Sigmoid colon (tissue), 6 donors: ENCODE measurements at regions not wholly inside any gene's neighbourhood (a gene's known extent, or its start where the extent isn't known, plus 50 kb on each side); places are given as distances from the start of the nearest gene placed in this dataset.
"Not testable (repeated sequence)": the region's sequence is repeated elsewhere in the genome, so short reads cannot be mapped to it uniquely, and the experiment has no call there.

Experiments used
- DNase-seq: peaks from one replicate; pipeline ENCODE4 v3.0.0-alpha.2; 2019
- H3K27ac ChIP-seq, 4 donors: fragments of 200-600 bp; sonication (generic); one replicate each; pipeline ENCODE4 v1.5.1; 2016 to 2019; ENCODE audit warnings: mild to moderate bottlenecking in 1 of 4
- H3K27me3 ChIP-seq, 3 donors: fragments of 200-600 bp; sonication (generic); one replicate each; pipeline ENCODE4 v1.5.1; 2019; ENCODE audit warnings: mild to moderate bottlenecking in 1 of 3
- H3K36me3 ChIP-seq, 4 donors: fragments of 200-600 bp; sonication (generic); one replicate each; pipeline ENCODE4 v1.5.1; 2016 to 2019
- H3K4me1 ChIP-seq, 4 donors: fragments of 200-600 bp; sonication (generic); one replicate each; pipeline ENCODE4 v1.5.1; 2017 to 2019
- H3K4me3 ChIP-seq, 4 donors: fragments of 200-600 bp; sonication (generic); one replicate each; pipeline ENCODE4 v1.5.1; 2017 to 2019; ENCODE audit warnings: mild to moderate bottlenecking in 2 of 4, moderate library complexity in 1 of 4
- H3K9me3 ChIP-seq, 4 donors: fragments of 200-600 bp in 3 of 4; sonication (generic) in 3 of 4; one replicate each; pipeline versions ENCODE4 v1.5.1 to v1.6.1; 2013 to 2019
- CTCF ChIP-seq, 4 experiments: fragments of 450-650 bp in 3 of 4; fragments of 200-600 bp in 1 of 4; IDR thresholded peaks; one replicate each; pipeline ENCODE4 v1.5.1; 2016 to 2019; ENCODE audit warnings: antibody characterized with exemption in 4 of 4, mild to moderate bottlenecking in 3 of 4, moderate library complexity in 2 of 4
- EP300 ChIP-seq, 4 donors: sonication (generic); formaldehyde crosslinking; IDR thresholded peaks; one replicate each; pipeline ENCODE4 v1.6.1; 2017; ENCODE audit warnings: antibody characterized with exemption in 4 of 4
- POLR2A ChIP-seq, 2 donors: fragments of 450-650 bp; IDR thresholded peaks; one replicate each; pipeline ENCODE4 v1.6.1; 2016; ENCODE audit warnings: antibody characterized with exemption in 2 of 2, mild to moderate bottlenecking in 2 of 2, moderate library complexity in 2 of 2
- POLR2AphosphoS5 ChIP-seq, 4 donors: sonication (generic); formaldehyde crosslinking; IDR thresholded peaks; one replicate each; pipeline ENCODE4 v1.6.1; 2017; ENCODE audit warnings: antibody characterized with exemption in 4 of 4
- WGBS, 2 donors: extraction: QIAGEN DNeasy Blood & Tissue Kit; methylation state at CpG; one replicate each; pipeline ENCODE4 v1.1.7; 2013; 5-methylcytosine and 5-hydroxymethylcytosine counted together
- intact Hi-C: fragments of 100-400 bp; cut with DNase I; formaldehyde crosslinking; loops from one replicate; pipeline ENCODE4 v1.15.1; 2023
- donor health status: healthy with polysubstance abuse.
- donor health status: healthy.

DNA sequence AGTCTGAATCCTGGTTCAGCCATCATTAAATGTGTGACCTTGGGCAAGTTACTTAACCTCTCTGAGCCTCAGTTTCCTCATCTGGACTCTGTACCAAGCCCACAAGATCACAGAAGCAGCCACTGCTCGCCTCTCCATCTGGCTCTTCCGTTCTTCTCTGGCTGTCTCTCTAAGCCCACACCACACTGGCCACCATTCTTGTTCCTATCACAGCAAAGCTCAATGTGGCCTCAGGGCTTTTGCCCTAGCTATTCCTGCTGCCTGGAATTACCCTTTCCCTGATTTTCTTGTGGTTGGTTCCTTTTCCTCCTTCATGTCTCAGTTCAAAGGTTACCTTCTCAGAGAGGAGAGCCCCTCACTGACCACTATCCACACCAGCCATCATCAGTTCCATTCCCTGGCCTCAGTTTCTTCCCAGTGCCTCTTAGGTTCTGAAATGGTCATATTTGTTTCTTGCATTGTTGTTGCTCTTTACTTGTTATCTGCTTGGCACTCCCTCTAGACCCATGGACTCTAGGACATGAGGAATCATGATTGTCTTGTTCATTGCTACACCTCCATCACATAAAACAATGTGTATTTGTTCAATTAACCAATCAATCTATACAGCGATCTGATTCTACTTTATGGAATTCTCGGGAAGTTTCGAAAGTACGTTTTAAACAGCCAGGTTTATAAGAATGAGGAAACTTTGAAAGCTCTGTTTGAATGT lies 56.5 kb upstream of the PTPN1 start:
- TF ChIP-seq POLR2AphosphoS5 (IDR thresholded peaks at IDR 0.05) (no peak), CTCF (IDR thresholded peaks at IDR 0.05) (no peak), EP300 (IDR thresholded peaks at IDR 0.05) (no peak), POLR2A (IDR thresholded peaks at IDR 0.05) (no peak)
- Histone ChIP-seq H3K4me3 (no peak overlapping the region), H3K27me3 (no peaks in the 10 kb centered on the region), H3K9me3 (no peaks in the 10 kb centered on the region), H3K36me3 (no peaks in the 10 kb centered on the region), H3K27ac (no peak overlapping the region), H3K4me1 (peaks cover 0 to 8% (median 5%) of the 10 kb centered on the region in 4 donors)
- intact Hi-C loops = no loop called here
- 53 to 75% methylated on average over 6 of the region's 6 CpGs for WGBS, 2 donors
- DNase-seq = no peak

GRCh38 chr20:50455245-50455644 lies 54.9 kb upstream of the PTPN1 start:
- H3K27me3 ChIP-seq, H3K27ac ChIP-seq, H3K36me3 ChIP-seq, H3K9me3 ChIP-seq, DNase-seq, intact Hi-C loops, H3K4me3 ChIP-seq, H3K4me1 ChIP-seq: not testable (repeated sequence)
- 91 to 93% methylated on average over 5 of the region's 5 CpGs for WGBS, 2 donors

DNA sequence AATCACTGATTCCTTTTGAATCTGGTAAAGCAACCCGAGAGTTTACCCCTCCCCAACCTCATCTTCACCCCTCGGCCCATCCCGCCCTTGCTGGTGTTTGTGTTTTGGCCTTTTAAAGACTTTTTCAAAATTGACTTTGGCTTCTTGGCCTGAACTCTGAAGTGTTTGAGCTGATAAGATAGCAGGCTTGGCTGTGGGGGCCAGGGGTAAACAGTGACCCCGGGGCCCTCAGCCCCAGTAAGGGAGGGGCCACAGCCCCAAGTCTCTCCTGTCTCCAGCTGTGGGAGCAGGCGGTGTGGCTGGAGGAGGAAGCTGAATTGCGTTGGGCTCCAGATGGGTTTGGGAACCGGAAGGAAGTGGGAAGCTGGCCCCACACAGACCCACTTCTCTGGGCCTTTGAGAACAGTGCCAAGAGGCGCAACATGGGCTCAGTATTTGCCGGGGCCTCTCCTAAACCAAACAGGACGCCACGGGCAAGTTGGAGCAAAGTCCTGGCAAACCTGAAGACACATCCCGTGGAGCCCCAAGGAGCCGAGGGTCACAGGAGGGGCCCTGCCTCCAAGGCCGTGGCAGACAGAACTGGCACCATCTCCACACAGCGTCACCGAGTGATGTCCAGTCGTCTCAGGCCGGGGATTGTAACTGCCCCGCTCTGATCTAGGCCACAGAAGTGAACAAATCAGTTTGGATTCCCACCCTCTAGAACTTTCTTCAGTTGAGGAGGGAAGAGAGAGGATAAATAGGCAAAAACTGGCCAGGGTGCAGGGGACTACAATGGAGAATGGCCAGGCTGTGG lies 54.3 kb upstream of the PTPN1 start:
- 45 to 53% methylated on average over 19 of the region's 19 CpGs for WGBS, 2 donors
- intact Hi-C loops = no loop called here
- H3K4me1 ChIP-seq = peaks cover 0 to 12% (median 8%) of the 10 kb centered on the region in 4 donors
- no peak overlapping the region for H3K27ac ChIP-seq
- no peaks in the 10 kb centered on the region for H3K36me3 ChIP-seq
- H3K9me3 ChIP-seq = no peaks in the 10 kb centered on the region
- H3K27me3 ChIP-seq = no peaks in the 10 kb centered on the region
- DNase-seq = peak; percentile 76
- TF ChIP-seq POLR2A (IDR thresholded peaks at IDR 0.05) = no peak
- TF ChIP-seq CTCF (IDR thresholded peaks at IDR 0.05) = no peak
- no peak for TF ChIP-seq EP300 (IDR thresholded peaks at IDR 0.05)
- no peak for TF ChIP-seq POLR2AphosphoS5 (IDR thresholded peaks at IDR 0.05)
- no peak overlapping the region for H3K4me3 ChIP-seq

DNA sequence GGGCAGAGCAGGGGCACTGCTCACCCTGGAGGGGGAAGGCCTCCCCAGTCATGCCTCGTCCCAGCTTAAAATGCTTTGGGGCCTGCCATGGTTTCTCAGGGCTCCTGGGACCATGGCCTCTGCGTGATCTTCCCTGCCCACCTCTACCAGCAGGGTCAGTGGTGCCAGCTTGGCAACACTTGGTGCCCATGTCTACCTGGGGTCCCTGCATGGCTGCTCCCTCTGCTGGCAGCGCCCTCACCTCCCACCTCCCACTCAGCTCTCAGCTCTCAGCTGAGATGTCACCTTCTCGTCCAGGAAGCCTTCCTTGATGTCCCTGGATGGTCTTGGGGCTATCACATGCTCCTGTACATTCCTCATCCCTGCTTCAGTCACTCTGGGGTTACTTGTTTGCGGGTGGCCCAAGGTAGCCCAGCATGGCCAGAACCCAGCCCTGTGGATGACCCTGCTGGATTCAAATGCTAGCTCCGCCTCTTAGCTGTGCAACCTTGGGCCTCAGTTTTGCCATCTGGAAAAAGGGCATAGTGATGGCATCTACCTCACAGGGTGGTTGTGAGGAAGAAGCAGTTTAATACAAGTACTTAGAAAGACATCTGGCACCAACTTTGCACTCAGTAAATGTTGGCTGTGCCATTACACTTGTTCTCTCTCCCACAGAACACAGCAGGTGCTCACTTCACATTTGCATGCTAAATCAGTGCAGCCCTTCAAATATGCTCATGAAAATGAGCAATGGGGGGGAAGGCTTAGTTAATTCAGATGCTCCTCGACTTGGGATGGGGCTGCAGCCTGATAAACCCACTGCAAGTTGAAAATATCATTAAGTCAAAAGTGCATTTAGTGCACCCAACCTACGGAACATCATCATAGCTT lies 53.5 kb upstream of the PTPN1 start:
- no peak for TF ChIP-seq CTCF (IDR thresholded peaks at IDR 0.05)
- TF ChIP-seq POLR2A (IDR thresholded peaks at IDR 0.05) = no peak
- no peak for TF ChIP-seq EP300 (IDR thresholded peaks at IDR 0.05)
- no peak for TF ChIP-seq POLR2AphosphoS5 (IDR thresholded peaks at IDR 0.05)
- H3K27ac ChIP-seq = no peak overlapping the region

More for the DNA sequence above, 53.5 kb upstream of the PTPN1 start:
- no peak overlapping the region for H3K4me3 ChIP-seq
- intact Hi-C loops = no loop called here
- H3K4me1 ChIP-seq = peaks cover 0 to 12% (median 8%) of the 10 kb centered on the region in 4 donors
- WGBS, 2 donors = 87 to 91% methylated on average over 8 of the region's 8 CpGs
- H3K27me3 ChIP-seq = no peaks in the 10 kb centered on the region
- no peaks in the 10 kb centered on the region for H3K36me3 ChIP-seq
- no peaks in the 10 kb centered on the region for H3K9me3 ChIP-seq
- DNase-seq = no peak
